LNCaP clone FGC (cell line): ENCODE measurements at regions not wholly inside any gene's neighbourhood (a gene's known extent, or its start where the extent isn't known, plus 50 kb on each side); places are given as distances from the start of the nearest gene placed in this dataset.
"Not testable (repeated sequence)": the region's sequence is repeated elsewhere in the genome, so short reads cannot be mapped to it uniquely, and the experiment has no call there.

Experiments
- DNase-seq: peaks from one replicate; pipeline ENCODE4 v3.0.0-alpha.2; 2011; ENCODE audit warnings: low read depth
- H3K4me3 ChIP-seq: 2 replicates; pipeline ENCODE4 v1.5.1; 2011; ENCODE audit warnings: mild to moderate bottlenecking, low read depth, low read length, control low read depth
- TF ChIP-seq, protein P1 (sequence below): IDR thresholded peaks from 2 replicates; pipeline ENCODE4 v1.5.1; 2012; ENCODE audit warnings: mild to moderate bottlenecking; ENCODE audit not compliant: control insufficient read depth, insufficient read depth; ENCODE audit errors: extremely low read depth

DNA sequence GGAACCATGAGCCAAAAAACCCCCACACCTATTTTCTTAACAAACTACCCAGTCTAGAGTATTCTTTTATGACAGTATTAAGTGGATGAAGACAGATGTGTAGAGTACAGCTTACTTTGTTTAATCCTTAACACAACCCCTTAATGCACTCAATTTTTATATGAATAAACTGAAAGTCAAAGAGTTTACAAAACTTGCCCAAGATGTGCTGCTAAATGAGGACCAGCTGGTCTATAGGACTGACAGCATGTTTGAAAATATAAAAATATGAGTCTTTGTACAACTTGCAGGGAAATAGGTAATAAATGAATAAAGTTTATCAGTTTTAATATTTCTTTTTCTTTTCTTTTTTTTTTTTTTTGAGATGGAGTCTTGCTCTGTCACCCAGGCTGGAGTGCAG is 102.3 kb downstream of the ZFY start:
- no peak for DNase-seq
- H3K4me3 ChIP-seq, result no peak overlapping the region
- TF ChIP-seq, protein P1, sequence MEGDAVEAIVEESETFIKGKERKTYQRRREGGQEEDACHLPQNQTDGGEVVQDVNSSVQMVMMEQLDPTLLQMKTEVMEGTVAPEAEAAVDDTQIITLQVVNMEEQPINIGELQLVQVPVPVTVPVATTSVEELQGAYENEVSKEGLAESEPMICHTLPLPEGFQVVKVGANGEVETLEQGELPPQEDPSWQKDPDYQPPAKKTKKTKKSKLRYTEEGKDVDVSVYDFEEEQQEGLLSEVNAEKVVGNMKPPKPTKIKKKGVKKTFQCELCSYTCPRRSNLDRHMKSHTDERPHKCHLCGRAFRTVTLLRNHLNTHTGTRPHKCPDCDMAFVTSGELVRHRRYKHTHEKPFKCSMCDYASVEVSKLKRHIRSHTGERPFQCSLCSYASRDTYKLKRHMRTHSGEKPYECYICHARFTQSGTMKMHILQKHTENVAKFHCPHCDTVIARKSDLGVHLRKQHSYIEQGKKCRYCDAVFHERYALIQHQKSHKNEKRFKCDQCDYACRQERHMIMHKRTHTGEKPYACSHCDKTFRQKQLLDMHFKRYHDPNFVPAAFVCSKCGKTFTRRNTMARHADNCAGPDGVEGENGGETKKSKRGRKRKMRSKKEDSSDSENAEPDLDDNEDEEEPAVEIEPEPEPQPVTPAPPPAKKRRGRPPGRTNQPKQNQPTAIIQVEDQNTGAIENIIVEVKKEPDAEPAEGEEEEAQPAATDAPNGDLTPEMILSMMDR, result no peak

DNA sequence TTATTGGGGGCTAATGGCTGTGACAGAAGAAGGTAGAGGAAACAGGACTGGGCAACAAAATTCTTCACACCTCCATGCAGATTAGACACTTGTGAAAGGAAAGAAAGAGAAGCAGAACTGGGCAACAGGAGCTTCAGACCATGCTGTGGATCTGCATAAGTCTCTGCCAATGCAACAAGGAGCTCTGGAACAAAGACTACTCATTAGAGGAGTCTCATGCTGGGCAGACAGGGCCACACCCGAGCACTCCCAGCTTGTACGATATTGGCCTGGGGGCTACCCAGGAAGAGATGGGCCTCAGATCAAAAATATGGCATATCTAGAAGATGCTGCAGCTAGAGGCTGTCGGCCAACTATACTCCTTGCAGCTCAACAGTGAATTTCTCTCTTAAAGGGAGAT is 105.2 kb downstream of the ZFY start:
- no peak overlapping the region for H3K4me3 ChIP-seq
- TF ChIP-seq, protein P1, result no peak
- no peak for DNase-seq

DNA sequence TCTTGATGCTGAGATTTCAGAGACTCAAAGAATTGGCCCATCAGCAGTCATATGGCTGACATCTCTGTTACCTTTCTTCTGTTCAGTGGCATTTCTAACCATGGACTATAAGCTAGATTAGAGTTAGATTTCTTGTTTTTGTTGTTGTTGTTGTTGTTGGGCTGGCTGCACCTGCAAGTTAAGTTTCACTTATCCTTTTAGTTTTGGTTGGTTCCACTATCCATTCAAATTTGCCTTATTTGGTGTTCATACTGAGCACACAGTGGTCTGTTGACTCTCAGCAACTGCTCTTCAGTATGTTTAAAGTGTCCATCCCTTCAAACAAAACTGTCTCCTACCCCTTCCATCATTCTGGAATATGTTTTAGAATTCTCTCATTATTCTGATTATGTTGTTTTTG is 106.8 kb downstream of the ZFY start:
- DNase-seq, result no peak
- no peak overlapping the region for H3K4me3 ChIP-seq
- TF ChIP-seq, protein P1, result no peak

DNA sequence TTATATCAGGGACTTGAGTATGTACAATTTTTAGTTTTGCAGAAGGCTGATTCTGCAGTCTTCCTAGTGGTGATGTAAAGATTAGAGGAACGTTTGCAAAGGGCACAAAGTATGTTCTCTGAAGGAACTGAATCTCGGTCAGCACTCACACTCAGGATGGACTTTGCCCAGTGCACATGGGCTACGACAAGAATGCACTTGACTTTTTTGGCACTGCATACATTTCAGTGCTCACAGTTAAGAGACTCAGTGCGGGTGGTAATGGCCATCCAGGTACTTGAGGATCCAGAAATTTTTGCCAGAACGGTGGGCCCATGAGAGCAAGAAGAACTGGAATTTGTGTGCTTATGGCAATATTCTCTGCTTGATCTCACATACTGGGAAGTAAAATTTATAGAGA is 107.7 kb downstream of the ZFY start:
- TF ChIP-seq, protein P1, result no peak
- no peak overlapping the region for H3K4me3 ChIP-seq
- no peak for DNase-seq

DNA sequence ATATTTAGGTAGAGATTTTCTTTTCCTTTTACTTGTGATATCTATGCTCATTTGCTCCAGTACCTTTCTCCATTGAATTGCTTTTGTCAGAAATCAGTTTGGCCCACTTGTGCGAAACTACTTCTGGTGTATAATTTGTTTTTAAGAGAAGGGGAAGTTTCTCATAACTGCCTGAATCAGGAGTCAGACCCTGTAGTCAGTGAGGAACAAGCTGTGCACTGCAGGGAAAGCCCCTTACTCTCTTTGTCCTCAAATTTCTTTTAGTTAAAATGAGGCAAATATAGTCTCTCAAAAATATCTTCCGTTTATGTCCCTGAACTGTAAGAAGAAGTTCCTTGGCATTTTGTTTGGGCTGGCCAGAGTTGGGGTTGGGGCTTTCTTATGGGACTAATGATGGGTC is 109.9 kb downstream of the ZFY start:
- TF ChIP-seq, protein P1, result no peak
- no peak for DNase-seq
- H3K4me3 ChIP-seq, result no peak overlapping the region

DNA sequence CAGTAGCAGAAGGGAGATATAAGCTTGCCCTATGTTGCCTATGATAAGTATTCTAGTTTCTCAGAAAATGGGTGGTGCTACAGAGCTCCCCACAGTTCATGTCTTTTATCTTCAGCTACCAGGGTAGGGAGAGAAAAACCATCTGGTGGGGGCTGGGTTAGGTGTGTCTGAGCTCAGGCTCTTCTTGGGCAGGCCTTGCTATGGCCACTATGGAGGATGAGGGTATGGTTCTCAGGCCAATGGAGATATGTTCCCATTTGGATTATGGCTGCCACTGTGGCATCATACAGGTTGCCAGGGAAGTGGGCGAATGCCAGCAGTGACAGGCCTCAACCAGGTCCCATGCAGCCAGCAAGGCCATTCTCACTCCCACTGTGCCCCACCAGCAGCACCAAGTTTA is 120.3 kb downstream of the ZFY start:
- not testable (repeated sequence) for H3K4me3 ChIP-seq, DNase-seq

DNA sequence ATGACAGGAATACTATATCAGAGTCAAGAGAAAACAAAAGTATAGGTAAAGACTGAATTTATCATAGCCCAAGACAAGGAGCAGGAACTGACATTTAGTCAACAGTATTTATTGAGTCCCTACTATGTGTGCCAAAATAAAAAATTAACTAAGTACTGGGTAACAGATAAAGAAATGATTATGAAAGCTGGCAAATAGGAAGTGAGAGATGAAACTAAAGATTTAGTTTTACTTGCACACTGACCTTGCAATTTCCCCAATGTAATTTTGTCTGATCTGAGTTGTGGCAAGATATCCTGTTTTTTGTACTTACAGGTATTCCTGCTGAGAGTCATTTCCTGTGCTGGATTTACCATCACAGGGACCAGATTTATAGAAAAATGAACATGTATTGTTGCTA is 123.2 kb downstream of the ZFY start:
- H3K4me3 ChIP-seq, DNase-seq: not testable (repeated sequence)

DNA sequence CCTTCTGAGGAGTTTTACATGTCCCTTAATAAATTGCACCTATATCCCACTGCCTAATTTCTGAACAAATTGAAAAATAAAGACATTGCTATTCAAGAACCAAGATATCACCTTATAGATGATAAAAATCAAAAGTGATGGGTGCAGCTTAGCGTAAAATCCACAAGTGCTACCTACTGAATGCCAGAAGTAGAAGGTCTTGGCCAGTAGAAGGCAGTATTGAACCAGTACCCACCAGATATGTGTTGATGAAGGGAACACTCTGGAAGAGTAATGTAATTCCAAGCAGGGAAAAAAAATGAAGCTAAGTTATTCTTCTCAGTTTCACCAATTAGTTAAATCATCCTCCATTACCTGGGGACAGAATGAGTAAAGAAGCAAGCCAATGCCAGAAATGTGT is 125.5 kb downstream of the ZFY start:
- not testable (repeated sequence) for DNase-seq, H3K4me3 ChIP-seq
- TF ChIP-seq, protein P1, result 0 out of 2 replicates have a peak, but pooled peaks have one; percentile 21

DNA sequence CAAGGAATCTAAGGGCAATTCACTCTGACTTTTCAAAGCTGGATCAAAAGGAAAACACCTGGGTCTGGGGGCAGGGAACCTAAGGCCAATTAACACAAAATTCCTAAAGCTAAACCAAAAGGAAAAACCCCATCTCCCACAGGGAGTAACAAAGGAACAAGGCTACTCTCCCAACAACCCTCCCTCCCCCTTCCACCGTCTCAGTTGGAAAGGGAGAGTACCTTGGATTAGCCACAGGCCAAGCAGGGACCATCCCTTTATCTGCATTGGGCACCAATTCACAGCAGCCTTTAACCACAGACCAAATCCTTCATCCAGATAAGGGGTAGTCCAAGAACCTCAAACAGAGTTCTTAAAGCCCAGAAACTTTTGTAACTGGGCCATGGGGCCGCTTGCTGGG is 153.0 kb downstream of the ZFY start:
- not testable (repeated sequence) for DNase-seq, H3K4me3 ChIP-seq

DNA sequence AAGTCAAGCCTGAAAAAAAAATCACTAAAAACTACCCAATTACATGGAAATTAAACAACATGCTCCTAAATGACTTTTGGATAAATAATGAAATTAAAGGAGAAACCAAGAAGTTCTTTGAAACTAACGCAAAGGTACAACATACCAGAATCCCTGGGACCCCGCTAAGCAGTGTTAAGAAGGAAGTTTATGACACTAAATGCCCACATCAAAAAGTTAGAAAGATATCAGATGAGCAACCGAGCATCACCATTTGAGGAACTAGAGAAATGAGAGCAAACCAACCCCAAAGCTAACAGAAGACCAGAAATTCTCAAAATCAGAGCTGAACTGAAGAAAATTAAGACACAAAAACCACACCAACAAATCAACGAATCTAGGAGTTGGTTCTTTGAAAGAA is 173.5 kb downstream of the ZFY start:
- not testable (repeated sequence) for DNase-seq

DNA sequence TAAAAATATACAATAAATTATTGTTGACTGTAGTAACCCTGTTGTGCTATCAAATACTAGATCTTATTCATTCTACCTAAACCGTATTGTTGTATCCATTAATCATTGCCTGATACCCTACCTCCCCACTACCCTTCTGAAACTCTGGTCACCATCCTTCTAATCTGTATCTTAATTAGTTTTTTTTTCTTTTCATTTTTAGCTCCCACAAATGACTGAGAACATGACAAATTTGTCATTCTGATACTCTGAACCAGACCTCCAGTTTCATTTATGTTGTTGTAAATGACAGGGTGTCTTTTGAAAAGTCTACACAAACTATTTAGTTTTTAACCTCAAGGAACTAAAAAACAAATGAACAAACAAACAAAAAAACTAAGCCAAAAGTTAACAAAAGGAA is 185.1 kb downstream of the ZFY start:
- H3K4me3 ChIP-seq, DNase-seq: not testable (repeated sequence)

More for the DNA sequence above, 173.5 kb downstream of the ZFY start:
- H3K4me3 ChIP-seq, result not testable (repeated sequence)

DNA sequence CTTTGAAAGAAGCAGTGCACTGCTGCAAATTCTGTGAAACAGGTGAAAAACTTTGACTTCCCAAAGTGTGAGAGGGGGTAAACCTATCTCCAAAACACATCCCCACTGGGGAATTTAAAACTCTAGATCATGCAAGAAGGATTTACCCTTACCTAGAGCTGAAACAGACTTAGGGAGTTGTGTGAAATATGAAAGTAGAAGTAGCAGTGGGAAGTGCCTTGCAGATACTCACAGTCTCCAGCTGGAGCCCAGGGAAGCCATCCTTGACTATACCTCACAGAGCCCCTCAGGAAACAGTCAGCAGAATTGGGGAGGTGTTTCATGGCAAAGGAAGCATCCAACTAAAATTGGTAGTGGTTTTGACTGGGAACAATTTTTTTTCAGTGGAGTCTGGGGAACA is 185.5 kb downstream of the ZFY start:
- not testable (repeated sequence) for DNase-seq

More for the DNA sequence above, 185.5 kb downstream of the ZFY start:
- H3K4me3 ChIP-seq, result not testable (repeated sequence)
